SU-DHL-6 (cell line): ENCODE measurements at regions not wholly inside any gene's neighbourhood (a gene's known extent, or its start where the extent isn't known, plus 50 kb on each side); places are given as distances from the start of the nearest gene placed in this dataset.

Experiments
- CTCF ChIP-seq: fragments of 200-600 bp; sonication (generic); IDR thresholded peaks from one replicate; pipeline ENCODE4 v1.5.1; 2017; ENCODE audit warnings: antibody characterized with exemption, mild to moderate bottlenecking, low read length, moderate library complexity; ENCODE audit not compliant: insufficient read depth, poor library complexity, severe bottlenecking
- EZH2phosphoT487 ChIP-seq: fragments of 200-600 bp; sonication (generic), shearing (Covaris generic); conservative IDR thresholded peaks from 2 replicates; pipeline ENCODE4 v1.6.1; 2018; ENCODE audit warnings: mild to moderate bottlenecking, antibody characterized with exemption, low read length, moderate library complexity, mixed read lengths

- TF ChIP-seq CTCF (no peak), EZH2phosphoT487 (no peak)
Measured at GRCh38 chr2:155033652-155034051, 335.2 kb downstream of the KCNJ3 start.
